ENCODE measurements at regions not wholly inside any gene's neighbourhood (a gene's known extent, or its start where the extent isn't known, plus 50 kb on each side); places are given as distances from the start of the nearest gene placed in this dataset.
"Not testable (repeated sequence)": the region's sequence is repeated elsewhere in the genome, so short reads cannot be mapped to it uniquely, and the experiment has no call there.

DNA sequence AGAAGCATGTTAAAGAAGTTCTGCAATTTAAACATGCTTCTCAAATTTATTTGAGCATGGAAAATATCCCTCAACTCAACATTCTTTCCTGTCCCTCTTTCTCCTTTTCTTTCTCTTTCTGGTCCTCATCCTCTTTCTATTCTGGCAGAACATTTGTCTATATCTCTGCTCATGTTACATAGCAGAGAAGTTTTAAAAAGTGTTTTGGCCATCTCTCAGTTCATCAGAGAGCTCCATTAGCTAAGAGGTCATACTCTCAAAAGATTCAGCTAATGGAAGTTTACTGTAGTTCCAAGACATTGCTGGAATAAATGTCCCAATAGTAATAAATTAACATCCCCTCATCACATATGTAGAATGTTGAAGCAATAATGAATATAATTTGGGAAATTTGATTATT, 53.5 kb downstream of the XCL2 start:
- DNase-seq (ENCODE audit: low read depth in 4 of 4, low spot score in 2 of 4): no peak

- DNase-seq (ENCODE audit: low read depth in 4 of 4, low spot score in 2 of 4): no peak
These were observed 55.7 kb downstream of the XCL2 start for GRCh38 chr1:168488138-168488537.

GRCh38 chr1:168486820-168487219, 57.0 kb downstream of the XCL2 start:
- not testable (repeated sequence) for DNase-seq (ENCODE audit: low read depth in 4 of 4, low spot score in 2 of 4)

DNA sequence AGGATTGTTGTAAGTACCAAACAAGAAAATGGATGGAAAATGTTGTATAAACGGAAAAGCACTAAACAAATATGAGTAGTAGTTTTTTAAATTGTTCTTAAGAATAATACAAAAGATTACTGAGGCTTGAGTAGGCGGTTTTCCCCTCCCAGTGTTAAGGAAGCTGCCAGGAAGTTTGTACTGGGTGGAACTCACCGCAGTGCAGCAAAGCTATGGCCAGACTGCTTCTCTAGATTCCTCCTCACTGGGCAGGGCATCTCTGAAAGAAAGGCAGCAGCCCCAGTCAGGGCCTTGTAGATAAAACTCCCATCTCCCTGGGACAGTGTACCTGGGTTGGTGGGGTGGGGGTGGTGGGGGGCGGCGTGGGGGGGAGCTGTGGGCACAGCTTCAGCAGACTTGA, 58.7 kb downstream of the XCL2 start:
- no peak for DNase-seq (ENCODE audit: low read depth in 4 of 4, low spot score in 2 of 4)

GRCh38 chr1:168484083-168484482, 59.7 kb downstream of the XCL2 start:
- DNase-seq (ENCODE audit: low read depth in 4 of 4, low spot score in 2 of 4): no peak

DNA sequence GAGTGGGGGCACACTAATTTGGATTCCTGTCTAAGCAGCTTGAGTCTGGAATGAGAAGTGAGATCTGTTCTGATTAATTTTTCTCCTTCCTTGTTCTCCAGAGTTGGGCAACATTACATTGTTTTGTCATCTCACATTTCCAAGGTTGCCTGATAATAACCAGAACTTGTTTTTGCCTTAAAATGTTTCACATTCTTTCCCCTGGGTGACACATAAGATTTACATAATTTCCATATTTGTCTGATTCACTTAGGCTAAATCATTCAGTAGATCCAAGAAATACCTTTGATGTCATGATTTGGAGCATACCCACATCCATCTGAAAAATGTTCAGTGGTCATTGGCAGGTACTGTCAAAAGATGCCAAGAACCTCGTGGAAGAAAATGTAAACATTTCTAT, 60.3 kb downstream of the XCL2 start:
- no peak for DNase-seq (ENCODE audit: low read depth in 4 of 4, low spot score in 2 of 4)

GRCh38 chr1:168482106-168482505, 61.7 kb downstream of the XCL2 start:
- no peak for DNase-seq (ENCODE audit: low read depth in 4 of 4, low spot score in 2 of 4)

DNA sequence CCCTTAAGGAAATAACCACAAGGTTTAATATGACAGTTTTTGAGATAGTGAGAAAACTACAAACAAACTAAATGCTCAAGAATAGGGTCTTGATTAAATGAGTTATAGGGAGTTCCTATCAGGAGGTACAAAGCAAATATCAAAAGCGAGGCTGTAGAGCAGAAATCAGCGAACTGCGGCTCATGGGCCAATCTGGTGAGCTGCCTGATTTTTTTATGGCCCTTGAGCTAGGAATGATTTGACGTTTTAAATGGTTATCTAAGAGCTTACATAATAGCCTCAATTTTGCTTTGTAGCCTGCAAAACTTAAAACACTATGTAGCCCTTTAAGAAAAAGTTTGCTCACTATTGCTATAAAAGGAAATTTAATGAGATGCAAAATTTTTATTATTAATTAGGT, 62.2 kb downstream of the XCL2 start:
- no peak for DNase-seq (ENCODE audit: low read depth in 4 of 4, low spot score in 2 of 4)

GRCh38 chr1:168480997-168481396, 62.8 kb downstream of the XCL2 start:
- no peak for DNase-seq (ENCODE audit: low read depth in 4 of 4, low spot score in 2 of 4)

GRCh38 chr1:168477792-168478191, 66.0 kb downstream of the XCL2 start:
- DNase-seq (ENCODE audit: low read depth in 4 of 4, low spot score in 2 of 4): no peak

DNA sequence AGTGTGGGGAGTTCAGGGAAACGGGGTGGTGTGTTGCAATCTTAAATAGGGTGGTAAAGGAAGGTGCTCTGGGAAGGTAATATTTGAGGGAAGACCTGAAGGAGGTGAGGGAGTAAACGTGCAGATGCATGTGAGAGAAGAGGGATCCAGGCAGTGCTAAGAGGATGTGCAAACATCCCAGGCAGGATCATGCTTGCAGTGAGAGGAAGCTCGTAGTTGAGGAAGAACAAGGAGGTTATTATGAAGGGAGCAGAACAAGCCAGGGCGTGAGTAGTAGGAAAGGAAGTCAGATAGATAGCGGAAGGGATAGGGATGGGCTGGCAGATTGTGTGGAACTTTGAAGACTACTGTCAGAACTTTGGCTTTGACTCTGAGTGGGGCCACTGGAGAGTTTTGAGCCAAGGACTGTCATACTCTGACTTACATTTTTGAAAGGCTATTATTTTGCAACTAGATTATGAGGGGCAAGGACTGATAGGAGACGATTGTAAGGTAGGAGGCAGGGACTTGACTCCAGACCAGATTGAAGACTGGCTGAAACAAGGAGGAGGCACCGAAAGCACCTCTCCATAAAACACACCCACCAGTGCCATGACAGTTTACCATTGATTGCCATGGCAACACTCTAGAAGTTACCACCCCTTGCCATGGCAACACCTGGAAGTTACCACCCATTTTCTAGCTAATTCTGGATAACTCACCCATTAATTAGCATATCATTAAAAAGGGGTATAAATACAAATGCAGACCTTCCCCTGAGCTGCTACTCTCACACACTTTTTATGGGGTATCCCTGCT, 67.0 kb downstream of the XCL2 start:
- no peak for DNase-seq (ENCODE audit: low read depth in 4 of 4, low spot score in 2 of 4)

GRCh38 chr1:168474322-168474721, 69.5 kb downstream of the XCL2 start:
- DNase-seq (ENCODE audit: low read depth in 4 of 4, low spot score in 2 of 4): no peak

- DNase-seq (ENCODE audit: low read depth in 4 of 4, low spot score in 2 of 4): no peak
These were observed 70.7 kb downstream of the XCL2 start for GRCh38 chr1:168473126-168473525.

DNA sequence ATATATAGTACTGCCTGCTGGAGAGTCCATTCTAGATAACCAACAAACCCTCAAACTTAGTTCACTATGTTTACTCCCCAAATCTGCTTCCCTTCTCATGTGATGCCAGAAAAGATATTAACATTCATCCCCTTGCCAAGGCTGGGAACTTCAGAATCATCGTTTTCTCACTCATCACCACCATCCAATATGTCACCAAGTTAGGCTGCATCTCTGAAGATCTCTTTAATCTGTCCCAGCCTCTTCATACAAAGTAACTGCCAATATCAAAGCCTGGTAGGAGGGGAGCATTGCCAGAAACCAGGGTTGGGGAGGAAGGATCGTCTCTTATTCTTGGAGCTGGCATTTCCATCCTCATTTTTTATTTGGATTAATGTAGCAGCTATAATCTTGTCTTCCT, 71.6 kb downstream of the XCL2 start:
- no peak for DNase-seq (ENCODE audit: low read depth in 4 of 4, low spot score in 2 of 4)

DNA sequence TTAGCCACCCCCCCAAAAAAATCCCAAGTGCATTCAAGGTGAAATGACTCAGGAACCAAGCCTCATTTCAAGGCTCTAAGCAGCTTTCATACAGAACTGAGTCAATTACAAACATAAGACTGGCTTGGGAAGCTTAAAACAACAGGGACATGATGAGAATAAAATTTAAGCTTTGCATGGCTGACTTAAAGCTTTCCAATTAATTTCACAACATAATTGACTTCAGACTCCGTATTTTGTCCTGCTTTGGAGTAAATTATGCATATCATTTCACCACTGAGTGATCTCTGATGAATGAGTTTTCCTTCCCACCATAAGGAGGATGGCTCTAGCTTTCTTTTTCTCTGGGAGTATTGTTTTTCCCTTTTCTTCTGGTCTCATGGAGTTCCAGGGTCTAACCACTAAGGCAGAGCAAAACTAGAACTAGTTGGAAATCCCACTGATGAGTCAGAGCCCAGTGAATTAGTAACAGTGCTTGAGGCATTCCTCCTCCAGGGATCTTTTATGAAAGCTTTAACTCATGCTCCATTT, 72.8 kb downstream of the XCL2 start:
- DNase-seq (ENCODE audit: low read depth in 4 of 4, low spot score in 2 of 4): peak in 1 of 4 donors; percentile 45

GRCh38 chr1:168469690-168470089, 74.1 kb downstream of the XCL2 start:
- no peak for DNase-seq (ENCODE audit: low read depth in 4 of 4, low spot score in 2 of 4)

DNA sequence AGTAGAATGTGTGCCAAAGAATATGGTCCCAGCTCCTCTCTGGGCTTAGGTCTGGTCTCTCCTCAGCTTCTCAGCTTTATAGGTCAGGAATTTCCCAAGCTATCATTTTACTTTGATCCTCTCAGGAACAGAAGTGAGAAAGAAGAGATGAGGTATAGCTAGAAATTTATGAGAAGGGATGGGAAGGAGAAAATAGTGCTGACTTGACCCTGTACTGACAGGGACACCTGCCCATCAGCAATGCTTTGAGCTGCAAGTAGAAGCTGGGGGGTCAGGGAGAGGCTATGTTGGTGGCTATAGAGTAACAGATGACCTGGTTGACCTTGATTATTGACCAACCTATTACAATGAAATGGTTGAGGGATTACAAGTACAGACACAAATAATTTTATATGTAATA, 75.0 kb downstream of the XCL2 start:
- no peak for DNase-seq (ENCODE audit: low read depth in 4 of 4, low spot score in 2 of 4)

DNA sequence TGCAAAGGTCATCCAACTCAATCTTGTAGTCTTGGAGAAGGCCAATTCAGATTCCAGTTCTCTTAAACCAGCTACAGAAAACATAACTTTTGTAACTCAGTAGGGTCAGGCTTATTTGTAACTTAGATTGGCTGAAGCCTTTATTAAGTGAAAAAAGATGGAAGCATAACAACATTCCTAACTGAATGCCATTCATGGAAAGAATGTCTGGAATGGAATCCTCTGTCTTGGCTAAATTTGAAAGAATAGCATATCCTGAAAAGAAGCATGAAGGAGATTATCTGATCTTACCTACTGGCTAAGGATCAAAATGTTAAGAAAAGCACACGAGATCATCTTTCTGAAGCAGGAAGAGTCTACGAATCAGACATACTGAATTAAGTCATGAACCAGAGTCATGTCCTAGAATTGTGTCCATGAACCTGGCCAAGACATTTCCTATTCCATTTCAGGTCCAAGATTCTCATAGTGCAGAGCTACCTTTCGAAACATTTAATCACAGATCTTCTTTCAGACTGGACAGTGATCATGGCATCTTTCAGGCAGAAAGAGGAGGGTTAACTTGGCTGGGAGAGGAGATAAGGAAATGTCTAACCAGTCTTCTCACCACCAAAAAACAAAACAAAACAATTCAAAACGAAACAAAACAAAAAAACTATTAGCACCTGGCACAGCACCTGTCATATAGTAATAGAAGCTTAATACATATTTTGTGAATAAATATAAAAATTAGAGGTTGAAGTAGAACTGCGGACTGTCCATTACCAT, 75.6 kb downstream of the XCL2 start:
- no peak for DNase-seq (ENCODE audit: low read depth in 4 of 4, low spot score in 2 of 4)

DNA sequence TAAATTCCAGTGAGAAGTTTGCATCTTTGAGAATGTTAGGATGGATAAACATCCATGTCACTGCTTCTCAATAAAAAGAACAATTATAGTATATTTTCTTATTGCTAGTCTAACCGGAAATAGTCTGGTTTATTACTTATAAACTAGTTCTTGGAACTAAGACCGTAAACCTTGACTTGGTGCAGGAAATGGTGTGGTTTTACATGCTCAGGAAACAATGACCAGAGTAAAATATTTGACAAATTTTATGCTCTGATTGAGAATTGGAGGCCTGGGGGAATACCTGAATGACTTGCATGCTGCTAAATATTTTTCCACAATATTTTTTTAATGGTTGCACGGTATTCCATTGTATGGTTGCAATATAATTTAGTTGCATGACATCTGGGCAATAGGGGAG, 76.3 kb downstream of the XCL2 start:
- no peak for DNase-seq (ENCODE audit: low read depth in 4 of 4, low spot score in 2 of 4)

DNA sequence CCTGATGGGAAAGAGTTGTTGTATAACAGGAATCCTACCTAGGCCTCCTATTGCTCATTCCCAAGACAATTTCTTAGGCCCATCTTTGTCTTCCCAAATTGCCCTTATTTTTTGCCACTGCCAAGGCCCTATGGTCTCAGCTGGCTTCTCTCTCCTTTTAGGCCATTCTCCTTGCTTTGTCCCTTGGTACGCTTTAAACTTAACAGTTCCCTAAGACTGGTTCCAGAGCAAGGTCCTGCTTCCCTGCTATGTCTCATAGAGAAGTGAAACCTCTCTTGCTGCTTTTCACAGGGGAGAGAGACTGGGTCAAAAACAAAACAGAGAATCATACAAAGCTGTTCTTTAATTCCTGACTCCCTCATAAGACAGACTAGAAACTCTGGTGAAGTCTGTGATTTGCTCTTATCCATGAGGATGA, 77.1 kb downstream of the XCL2 start:
- no peak for DNase-seq (ENCODE audit: low read depth in 4 of 4, low spot score in 2 of 4)

DNA sequence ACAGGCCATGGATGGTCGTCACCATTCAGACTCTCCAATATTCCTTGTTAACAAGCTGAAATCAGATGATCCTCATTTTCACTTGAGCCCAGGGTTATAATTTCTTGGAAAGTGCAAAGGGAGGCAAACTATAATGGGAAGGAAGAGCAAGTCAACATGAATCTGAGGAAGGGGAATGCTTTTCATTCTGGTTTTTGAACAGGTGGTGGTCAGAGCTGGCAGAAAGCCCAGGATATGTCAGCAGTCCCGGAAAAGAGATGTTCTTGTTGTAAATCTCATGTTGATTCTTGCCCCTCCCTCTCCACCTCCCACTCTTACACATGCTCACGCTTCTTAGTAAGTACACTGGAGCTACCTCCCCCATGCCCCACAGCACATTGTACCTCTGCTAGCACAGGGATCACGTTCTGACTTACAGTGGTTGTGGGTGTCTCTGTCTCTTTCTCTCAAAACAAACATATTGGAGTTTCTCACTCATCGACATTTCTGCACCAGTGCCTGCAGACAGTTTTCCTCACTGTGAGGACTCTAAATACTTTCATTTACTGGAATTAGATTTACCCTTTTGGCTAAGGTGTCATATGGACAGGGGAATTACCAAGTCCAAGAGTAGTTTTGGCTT, 77.6 kb downstream of the XCL2 start:
- DNase-seq (ENCODE audit: low read depth in 4 of 4, low spot score in 2 of 4): peak; percentile 65 to 81 (median 76)
